ENCODE measurements at regions not wholly inside any gene's neighbourhood (a gene's known extent, or its start where the extent isn't known, plus 50 kb on each side); places are given as distances from the start of the nearest gene placed in this dataset.

GRCh38 chr6:16974704-16975359, 127.0 kb upstream of the STMND1 start:
- TF ChIP-seq POLR2A (IDR thresholded peaks at IDR 0.05; ENCODE audit: low read depth) (no peak), CTCF (IDR thresholded peaks at IDR 0.05) (no peak)

All from esophagus muscularis mucosa (tissue), 3 donors.